ENCODE measurements at regions not wholly inside any gene's neighbourhood (a gene's known extent, or its start where the extent isn't known, plus 50 kb on each side); places are given as distances from the start of the nearest gene placed in this dataset.

DNA sequence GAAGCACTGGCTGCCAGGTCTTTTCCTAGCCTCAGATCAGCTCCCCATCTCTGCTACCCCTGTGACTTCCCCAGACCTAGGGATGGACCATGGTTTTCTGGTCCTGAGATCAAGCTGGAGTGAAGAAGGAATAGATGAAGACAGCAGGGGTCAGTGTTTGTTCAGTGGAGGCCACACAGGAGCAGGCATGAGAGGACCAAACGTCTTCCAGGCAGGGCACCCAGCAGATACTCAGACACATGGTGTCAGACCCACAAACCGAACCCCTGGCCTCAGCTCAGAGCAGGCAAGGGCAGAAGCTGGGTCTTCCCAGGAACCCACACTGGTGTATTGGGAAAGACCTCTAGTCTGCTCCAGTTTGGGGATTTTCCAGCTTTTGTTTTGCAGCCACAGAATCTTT, 189.7 kb downstream of the IRX5 start:
- no peak for TF ChIP-seq GATA3 (IDR thresholded peaks at IDR 0.05; ENCODE audit: low read depth, low read length)
- TF ChIP-seq GATA2 (IDR thresholded peaks at IDR 0.05; ENCODE audit: low read depth, low read length), result no peak

DNA sequence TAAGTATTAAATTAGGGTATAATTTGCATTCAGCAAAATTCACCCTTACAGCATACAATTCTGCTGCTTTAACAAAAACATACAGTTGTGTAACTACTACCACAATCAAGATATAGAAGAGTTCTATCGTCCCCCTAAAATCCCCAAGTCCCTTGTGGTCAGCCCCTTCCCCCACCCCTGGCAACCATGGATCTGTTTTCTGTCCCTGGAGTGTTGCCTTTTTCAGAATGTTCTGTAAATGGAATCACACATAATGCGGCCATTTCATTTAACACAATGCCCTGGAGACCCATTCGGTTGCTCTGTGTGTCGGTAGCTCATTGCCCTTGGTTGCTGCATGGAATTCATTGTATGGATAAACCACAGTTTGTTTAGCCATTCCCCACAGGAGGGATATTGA, 190.2 kb downstream of the IRX5 start:
- TF ChIP-seq GATA3 (IDR thresholded peaks at IDR 0.05; ENCODE audit: low read depth, low read length) (no peak), GATA2 (IDR thresholded peaks at IDR 0.05; ENCODE audit: low read depth, low read length) (no peak)

DNA sequence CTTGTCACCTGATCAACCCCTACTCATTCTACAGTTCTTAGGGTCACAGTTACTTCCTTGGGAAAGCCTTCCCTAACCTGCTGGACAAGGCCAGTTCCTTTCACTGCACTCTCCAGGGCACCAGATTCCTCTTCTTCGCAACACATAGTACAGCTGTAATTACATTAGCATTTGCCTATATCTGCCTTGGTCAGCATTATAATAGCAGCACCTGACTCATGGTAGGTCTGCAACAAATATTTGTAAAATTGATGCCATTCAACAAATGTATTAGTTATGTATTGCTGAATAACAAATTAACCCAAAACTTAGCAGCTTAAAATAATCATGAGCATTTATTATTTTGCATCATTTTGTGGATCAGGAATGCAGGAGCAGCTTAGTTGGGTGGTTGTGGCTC, 193.0 kb downstream of the IRX5 start:
- TF ChIP-seq GATA2 (IDR thresholded peaks at IDR 0.05; ENCODE audit: low read depth, low read length), result no peak
- no peak for TF ChIP-seq GATA3 (IDR thresholded peaks at IDR 0.05; ENCODE audit: low read depth, low read length)

DNA sequence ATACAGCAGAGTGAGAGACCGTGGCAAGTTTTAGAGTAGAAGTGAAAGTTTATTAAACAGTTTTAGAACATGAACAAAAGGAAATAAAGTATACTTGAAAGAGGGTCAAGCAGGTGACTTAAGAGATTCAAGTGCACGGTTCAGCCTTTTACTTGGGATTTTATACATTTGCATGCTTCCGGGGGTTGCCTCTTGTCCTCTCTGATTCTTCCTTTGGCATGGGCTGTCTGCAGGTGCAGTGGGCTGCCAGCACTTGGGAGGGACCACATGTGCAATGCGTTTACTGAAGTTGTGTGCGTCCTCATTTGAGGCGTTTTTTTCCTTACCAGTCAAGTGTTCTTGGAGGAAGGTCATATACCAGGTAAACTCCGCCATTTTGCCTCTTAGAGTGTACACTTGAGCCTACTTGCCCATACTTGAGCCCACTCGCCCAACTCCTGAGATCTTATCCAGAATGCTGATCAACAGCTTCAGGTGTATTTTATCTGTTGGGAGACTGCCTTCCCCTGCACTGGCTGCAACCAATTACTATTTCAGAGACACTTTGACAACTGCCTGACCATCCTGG, 195.2 kb downstream of the IRX5 start:
- no peak for TF ChIP-seq GATA3 (IDR thresholded peaks at IDR 0.05; ENCODE audit: low read depth, low read length)
- no peak for TF ChIP-seq GATA2 (IDR thresholded peaks at IDR 0.05; ENCODE audit: low read depth, low read length)

DNA sequence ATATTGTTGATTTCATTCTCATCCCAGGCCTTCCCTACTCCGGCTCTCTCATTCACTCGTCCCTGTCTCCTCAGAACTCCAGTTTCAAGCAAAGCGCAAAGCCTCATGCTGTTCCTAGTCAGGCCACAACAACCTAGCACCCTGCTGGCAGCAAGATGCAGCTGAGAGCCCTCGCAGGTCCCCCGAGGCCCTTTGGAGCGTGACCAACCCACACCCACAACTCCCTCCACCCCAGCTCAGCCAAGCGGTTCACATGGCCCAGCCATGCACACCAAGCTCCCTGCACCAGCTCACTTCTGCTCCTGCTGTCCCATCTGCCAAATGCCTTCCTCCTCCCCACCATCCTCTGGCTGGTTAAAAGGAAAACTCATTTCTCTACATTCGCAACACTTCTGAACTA, 195.8 kb downstream of the IRX5 start:
- TF ChIP-seq GATA2 (IDR thresholded peaks at IDR 0.05; ENCODE audit: low read depth, low read length), result no peak
- TF ChIP-seq GATA3 (IDR thresholded peaks at IDR 0.05; ENCODE audit: low read depth, low read length), result no peak

DNA sequence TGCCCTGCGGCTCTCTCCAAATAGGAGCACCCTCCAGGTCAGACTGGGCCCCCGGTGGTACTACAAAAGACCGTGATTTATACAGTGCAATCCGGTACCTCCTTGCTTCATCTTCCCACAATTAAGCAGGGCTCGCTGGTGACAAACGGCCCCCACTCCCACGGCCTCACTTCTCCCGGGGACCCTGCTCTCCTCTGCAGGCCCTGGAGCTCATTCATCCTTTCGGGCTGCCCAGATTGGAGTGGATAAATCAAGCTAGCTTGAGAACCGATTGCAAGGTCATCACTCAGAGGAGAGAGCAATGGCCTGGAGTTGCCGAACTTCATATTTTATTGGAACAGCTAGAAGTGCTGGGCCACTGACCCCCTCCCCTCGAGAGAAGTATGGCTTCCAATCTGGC, 193.5 kb upstream of the IRX6 start:
- no peak for TF ChIP-seq GATA3 (IDR thresholded peaks at IDR 0.05; ENCODE audit: low read depth, low read length)
- no peak for TF ChIP-seq GATA2 (IDR thresholded peaks at IDR 0.05; ENCODE audit: low read depth, low read length)

DNA sequence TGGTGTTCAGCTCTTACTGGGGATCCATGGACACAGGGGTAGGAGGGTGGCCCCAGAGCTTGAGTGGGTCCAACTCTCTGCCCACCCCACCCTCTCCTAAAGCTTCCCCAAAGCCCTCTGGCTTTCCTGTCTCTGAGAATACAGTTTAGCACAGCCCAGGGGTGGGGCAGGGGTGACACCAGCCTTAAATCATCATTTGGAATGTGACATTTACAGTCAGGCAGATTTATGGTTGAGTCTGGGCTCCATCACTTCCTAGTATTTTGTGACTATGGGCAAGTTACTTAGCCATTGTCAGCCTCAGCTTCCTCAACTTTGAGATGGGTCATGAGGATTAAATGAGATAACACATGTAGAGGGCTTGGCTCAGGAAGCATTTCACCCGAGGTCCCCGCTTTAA, 193.1 kb upstream of the IRX6 start:
- no peak for TF ChIP-seq GATA3 (IDR thresholded peaks at IDR 0.05; ENCODE audit: low read depth, low read length)
- no peak for TF ChIP-seq GATA2 (IDR thresholded peaks at IDR 0.05; ENCODE audit: low read depth, low read length)

DNA sequence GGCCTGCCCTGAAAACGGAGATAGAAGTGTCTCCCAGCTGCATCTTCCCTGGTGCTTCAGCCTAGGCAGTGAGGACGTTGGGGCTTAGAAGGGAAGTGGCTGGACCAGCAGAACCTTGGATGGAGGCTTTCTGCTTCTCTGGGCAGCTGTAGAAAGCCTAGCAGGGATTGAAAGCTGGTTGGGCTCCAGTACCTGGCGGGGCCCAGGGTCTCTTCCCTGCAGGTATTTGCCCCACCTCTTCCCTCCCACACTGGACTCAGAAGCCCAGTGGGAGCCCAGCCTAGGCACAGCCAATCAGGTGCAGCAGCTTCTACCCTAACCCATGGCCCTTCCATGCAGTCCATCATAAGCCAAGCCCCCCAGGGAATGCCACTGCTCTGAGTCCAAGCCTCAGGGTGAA, 190.3 kb upstream of the IRX6 start:
- TF ChIP-seq GATA2 (IDR thresholded peaks at IDR 0.05; ENCODE audit: low read depth, low read length) (no peak), GATA3 (IDR thresholded peaks at IDR 0.05; ENCODE audit: low read depth, low read length) (no peak)

DNA sequence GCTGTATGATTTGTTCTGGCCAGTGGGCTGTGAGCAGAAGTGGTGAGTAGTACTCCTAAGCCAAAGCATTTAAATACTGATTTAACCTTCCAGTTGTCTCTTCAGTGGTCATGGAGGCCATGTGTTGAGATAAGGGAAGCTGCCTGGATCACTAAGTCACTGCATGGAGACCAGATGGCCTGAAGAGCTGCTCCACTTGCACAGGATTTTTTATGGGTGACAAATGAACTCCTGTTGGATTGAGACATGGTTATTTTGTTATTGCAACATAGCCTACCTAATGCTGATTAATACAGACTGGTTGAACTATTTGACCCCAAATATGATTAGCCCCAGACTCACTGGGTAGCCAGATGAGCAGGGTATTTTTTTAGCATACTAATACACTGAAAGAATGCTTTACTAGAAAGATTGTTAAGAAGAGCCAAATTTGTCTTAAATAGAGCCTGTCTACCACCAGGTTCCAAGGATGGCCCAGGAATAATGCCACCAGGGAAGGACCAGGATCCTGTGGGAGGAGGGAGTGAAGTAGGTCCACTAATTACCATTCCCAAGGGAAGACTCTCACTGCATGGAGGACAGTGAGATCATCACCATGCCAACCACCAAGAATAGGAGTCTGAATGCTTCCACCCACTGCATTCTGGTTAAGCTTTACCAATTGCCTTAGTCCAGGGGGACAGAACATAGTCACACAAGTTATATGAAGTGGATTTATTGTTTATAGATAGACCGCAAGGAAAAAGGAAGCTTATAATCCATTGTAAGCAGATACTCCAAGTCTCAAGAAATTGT, 187.4 kb upstream of the IRX6 start:
- TF ChIP-seq GATA3 (IDR thresholded peaks at IDR 0.05; ENCODE audit: low read depth, low read length) (no peak), GATA2 (IDR thresholded peaks at IDR 0.05; ENCODE audit: low read depth, low read length) (no peak)

DNA sequence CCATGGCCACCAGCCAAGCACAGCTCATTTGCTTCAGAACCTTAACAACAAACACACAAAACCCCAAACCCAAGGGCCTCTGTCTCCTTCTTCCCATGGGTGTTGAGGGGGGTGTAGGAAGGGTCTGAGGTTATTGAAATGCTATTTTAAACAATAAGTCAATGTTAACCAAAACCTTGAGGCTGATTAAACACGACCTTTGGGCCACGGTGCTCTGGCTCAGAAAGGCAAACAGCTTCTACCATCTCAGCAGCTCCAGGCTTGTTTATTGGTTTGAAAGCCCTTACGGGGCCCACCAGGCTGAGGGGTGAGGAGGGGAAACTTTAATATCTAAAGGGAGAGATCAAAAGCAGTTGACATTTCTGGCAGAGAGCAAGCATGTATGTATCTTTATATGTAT, 185.7 kb upstream of the IRX6 start:
- TF ChIP-seq GATA2 (IDR thresholded peaks at IDR 0.05; ENCODE audit: low read depth, low read length) (no peak), GATA3 (IDR thresholded peaks at IDR 0.05; ENCODE audit: low read depth, low read length) (no peak)

DNA sequence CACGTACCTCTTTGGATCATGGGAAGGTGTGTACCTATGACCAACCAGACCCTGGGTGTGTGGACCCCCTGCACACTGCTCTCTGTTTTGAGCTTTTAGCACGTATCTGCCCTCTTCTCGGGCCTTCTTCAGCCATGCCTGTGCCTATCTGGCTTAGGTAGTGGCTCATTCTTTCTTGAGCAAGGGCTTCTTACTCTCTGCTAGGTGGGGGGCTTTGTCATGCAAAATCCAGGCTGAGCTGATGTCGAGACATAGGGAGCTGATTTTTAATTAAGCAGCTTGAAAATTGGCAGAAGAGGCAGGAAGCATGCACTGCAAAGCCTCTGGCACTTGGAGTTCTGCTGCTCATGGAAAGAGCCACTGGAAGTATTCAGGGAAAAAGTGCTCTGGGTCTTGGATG, 181.6 kb upstream of the IRX6 start:
- TF ChIP-seq GATA2 (IDR thresholded peaks at IDR 0.05; ENCODE audit: low read depth, low read length) (no peak), GATA3 (IDR thresholded peaks at IDR 0.05; ENCODE audit: low read depth, low read length) (no peak)

DNA sequence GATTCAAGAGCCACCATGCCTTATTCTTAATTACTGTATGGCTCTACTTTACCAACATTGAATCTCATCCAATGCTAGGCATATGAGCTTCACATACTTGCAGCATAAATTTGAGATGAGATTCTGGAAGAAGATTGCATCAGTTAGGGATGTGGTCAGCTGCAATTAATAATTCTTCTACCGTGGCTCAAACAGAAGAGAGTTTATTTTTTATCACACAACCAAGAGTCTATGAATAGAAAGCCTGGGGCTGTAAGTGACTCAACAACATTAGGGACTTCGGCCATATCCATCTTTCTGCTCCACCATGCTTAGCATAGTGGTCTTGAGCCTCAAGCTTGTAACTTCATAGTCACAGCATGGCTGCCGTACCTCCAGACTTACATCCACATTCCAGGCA, 179.4 kb upstream of the IRX6 start:
- TF ChIP-seq GATA3 (IDR thresholded peaks at IDR 0.05; ENCODE audit: low read depth, low read length), result no peak
- no peak for TF ChIP-seq GATA2 (IDR thresholded peaks at IDR 0.05; ENCODE audit: low read depth, low read length)

DNA sequence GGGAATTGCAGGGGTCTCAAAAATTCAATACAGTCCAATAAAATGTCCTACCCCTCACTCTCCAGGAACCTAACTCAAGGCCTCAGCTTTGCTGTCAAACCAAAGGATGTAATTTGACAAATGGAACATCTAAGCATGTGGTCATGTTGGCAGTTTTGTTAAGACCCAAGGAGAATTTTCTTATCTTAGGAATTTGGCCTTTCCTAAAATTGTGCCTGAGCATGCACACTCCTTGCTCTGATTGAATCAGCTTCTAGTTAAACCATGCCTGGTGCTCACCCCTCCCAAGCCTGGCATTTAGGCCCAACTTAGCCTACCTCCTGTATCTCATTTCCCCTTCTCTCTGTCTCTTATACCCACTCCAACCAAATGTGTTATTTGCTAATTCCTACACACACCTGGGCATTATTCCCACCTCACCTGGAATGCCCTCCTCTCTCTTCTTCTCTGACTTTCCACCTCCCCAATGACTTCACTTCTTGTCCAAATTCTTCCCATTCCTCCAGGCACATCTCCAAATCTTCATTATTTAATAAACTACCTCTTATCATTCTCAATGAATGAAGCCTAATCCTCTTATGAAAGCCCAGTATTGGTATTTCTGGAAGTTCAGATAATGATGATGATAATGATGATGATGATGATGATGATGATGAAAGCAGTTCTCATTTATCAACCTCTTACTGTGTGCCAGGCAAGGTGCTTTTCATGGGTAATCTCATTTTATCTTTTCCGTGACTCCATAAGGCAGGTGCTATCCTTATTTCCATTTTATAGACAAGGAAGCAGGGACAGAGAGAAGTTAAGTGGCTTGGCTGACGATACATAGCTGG, 178.0 kb upstream of the IRX6 start:
- no peak for TF ChIP-seq GATA2 (IDR thresholded peaks at IDR 0.05; ENCODE audit: low read depth, low read length)
- no peak for TF ChIP-seq GATA3 (IDR thresholded peaks at IDR 0.05; ENCODE audit: low read depth, low read length)

DNA sequence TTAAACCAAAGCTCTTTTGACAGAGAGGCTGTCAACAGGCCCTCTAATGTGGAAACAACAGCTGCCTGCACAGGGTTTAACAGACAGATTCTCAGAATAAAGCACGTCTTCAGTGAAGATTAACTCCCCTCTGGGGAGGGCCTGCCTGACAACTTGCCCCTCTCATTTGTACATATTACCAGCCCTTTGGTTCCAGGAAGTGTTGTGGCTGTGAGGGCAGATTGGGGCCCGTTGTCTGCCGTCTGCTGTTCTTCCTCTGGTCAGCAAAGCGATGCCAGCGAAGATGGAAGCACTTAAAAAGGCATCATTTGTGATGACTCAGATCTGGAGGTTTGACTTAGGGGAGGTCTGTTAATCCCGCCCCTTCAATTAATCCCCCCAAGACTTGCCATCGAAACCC, 177.0 kb upstream of the IRX6 start:
- TF ChIP-seq GATA3 (IDR thresholded peaks at IDR 0.05; ENCODE audit: low read depth, low read length) (no peak), GATA2 (IDR thresholded peaks at IDR 0.05; ENCODE audit: low read depth, low read length) (no peak)

DNA sequence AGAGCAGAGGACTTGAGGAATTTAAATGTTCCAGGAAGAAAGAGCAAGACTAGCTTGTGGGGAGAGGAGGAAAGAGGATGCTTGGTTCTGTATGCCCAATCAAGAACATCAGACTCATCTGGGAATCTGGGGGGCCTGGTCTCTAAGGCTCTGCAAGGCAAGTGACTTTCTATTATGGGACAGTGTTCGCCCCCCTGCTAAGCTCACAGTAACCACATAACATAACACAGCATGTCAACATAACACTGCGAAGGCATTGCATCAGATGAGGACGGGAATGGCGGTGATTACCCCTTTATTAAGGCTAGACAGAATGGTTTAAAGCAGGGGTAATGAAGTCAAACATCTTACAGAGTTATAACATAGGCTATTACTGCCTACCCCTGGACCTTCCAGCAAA, 176.6 kb upstream of the IRX6 start:
- TF ChIP-seq GATA2 (IDR thresholded peaks at IDR 0.05; ENCODE audit: low read depth, low read length), result no peak
- no peak for TF ChIP-seq GATA3 (IDR thresholded peaks at IDR 0.05; ENCODE audit: low read depth, low read length)

All from SH-SY5Y (cell line).